ENCODE measurements at regions not wholly inside any gene's neighbourhood (a gene's known extent, or its start where the extent isn't known, plus 50 kb on each side); places are given as distances from the start of the nearest gene placed in this dataset.

- H3K27me3 ChIP-seq (ENCODE audit: insufficient read depth, poor library complexity, severe bottlenecking) = no peaks in the 10 kb centered on the region
- TF ChIP-seq CTCF (IDR thresholded peaks at IDR 0.05; ENCODE audit: insufficient read depth, low read length) (no peak), SPI1 (IDR thresholded peaks at IDR 0.05; ENCODE audit: borderline replicate concordance, low read depth) (no peak), POLR2AphosphoS5 (IDR thresholded peaks at IDR 0.05; ENCODE audit: low read depth) (no peak), REST (IDR thresholded peaks at IDR 0.05; ENCODE audit: insufficient replicate concordance, low read depth) (no peak), GABPA (IDR thresholded peaks at IDR 0.05; ENCODE audit: low read depth) (no peak)
- H3K4me3 ChIP-seq (replicated peaks; ENCODE audit: insufficient read depth, low read length) = no peak overlapping the region
- H3K27ac ChIP-seq (replicated peaks) = no peak overlapping the region
- no peak for DNase-seq (ENCODE audit: low read depth in 1 of 2, low spot score in 1 of 2)
These were observed 406.3 kb downstream of the CDH7 start for GRCh38 chr18:66156946-66157687.

- Histone ChIP-seq H3K27ac (replicated peaks) (no peak overlapping the region), H3K4me3 (replicated peaks; ENCODE audit: insufficient read depth, low read length) (no peak overlapping the region), H3K27me3 (ENCODE audit: insufficient read depth, poor library complexity, severe bottlenecking) (no peaks in the 10 kb centered on the region)
- no peak for DNase-seq (ENCODE audit: low read depth in 1 of 2, low spot score in 1 of 2)
- no peak for TF ChIP-seq GABPA (IDR thresholded peaks at IDR 0.05; ENCODE audit: low read depth)
- no peak for TF ChIP-seq POLR2AphosphoS5 (IDR thresholded peaks at IDR 0.05; ENCODE audit: low read depth)
- TF ChIP-seq CTCF (IDR thresholded peaks at IDR 0.05; ENCODE audit: insufficient read depth, low read length) = no peak
- no peak for TF ChIP-seq REST (IDR thresholded peaks at IDR 0.05; ENCODE audit: insufficient replicate concordance, low read depth)
- TF ChIP-seq SPI1 (IDR thresholded peaks at IDR 0.05; ENCODE audit: borderline replicate concordance, low read depth) = no peak
These were observed 399.8 kb downstream of the CDH7 start for GRCh38 chr18:66150650-66151049.

GRCh38 chr18:66143029-66143428 lies 392.2 kb downstream of the CDH7 start:
- Histone ChIP-seq H3K27me3 (ENCODE audit: insufficient read depth, poor library complexity, severe bottlenecking) (no peaks in the 10 kb centered on the region), H3K27ac (replicated peaks) (no peak overlapping the region), H3K4me3 (replicated peaks; ENCODE audit: insufficient read depth, low read length) (no peak overlapping the region)
- TF ChIP-seq POLR2AphosphoS5 (IDR thresholded peaks at IDR 0.05; ENCODE audit: low read depth) = no peak
- no peak for TF ChIP-seq GABPA (IDR thresholded peaks at IDR 0.05; ENCODE audit: low read depth)
- TF ChIP-seq CTCF (IDR thresholded peaks at IDR 0.05; ENCODE audit: insufficient read depth, low read length) = no peak
- TF ChIP-seq SPI1 (IDR thresholded peaks at IDR 0.05; ENCODE audit: borderline replicate concordance, low read depth) = no peak
- TF ChIP-seq REST (IDR thresholded peaks at IDR 0.05; ENCODE audit: insufficient replicate concordance, low read depth) = no peak
- no peak for DNase-seq (ENCODE audit: low read depth in 1 of 2, low spot score in 1 of 2)

Data from HL-60 (cell line).